ENCODE measurements at regions not wholly inside any gene's neighbourhood (a gene's known extent, or its start where the extent isn't known, plus 50 kb on each side); places are given as distances from the start of the nearest gene placed in this dataset.

- TF ChIP-seq, protein P1, sequence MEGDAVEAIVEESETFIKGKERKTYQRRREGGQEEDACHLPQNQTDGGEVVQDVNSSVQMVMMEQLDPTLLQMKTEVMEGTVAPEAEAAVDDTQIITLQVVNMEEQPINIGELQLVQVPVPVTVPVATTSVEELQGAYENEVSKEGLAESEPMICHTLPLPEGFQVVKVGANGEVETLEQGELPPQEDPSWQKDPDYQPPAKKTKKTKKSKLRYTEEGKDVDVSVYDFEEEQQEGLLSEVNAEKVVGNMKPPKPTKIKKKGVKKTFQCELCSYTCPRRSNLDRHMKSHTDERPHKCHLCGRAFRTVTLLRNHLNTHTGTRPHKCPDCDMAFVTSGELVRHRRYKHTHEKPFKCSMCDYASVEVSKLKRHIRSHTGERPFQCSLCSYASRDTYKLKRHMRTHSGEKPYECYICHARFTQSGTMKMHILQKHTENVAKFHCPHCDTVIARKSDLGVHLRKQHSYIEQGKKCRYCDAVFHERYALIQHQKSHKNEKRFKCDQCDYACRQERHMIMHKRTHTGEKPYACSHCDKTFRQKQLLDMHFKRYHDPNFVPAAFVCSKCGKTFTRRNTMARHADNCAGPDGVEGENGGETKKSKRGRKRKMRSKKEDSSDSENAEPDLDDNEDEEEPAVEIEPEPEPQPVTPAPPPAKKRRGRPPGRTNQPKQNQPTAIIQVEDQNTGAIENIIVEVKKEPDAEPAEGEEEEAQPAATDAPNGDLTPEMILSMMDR (IDR thresholded peaks at IDR 0.05) = no peak
- no peak for TF ChIP-seq POLR2A (IDR thresholded peaks at IDR 0.05)
Observed at GRCh38 chr5:128681096-128681495, 143.1 kb upstream of the FBN2 start.
